T-helper 17 cell (primary cell): ENCODE measurements at regions not wholly inside any gene's neighbourhood (a gene's known extent, or its start where the extent isn't known, plus 50 kb on each side); places are given as distances from the start of the nearest gene placed in this dataset.
"Not testable (repeated sequence)": the region's sequence is repeated elsewhere in the genome, so short reads cannot be mapped to it uniquely, and the experiment has no call there.

Experiments used
- ATAC-seq: fragments of 150-1000 bp; cut with Tn5 transposase; 2 replicates; pipeline ENCODE4 v1.10.0; 2021; ENCODE audit warnings: mild to moderate bottlenecking, moderate library complexity
- DNase-seq, 3 donors: peaks; one replicate each; pipeline versions ENCODE4 v3.0.0 to v3.0.0-alpha.2; 2020 to 2021
- H3K9me3 ChIP-seq: one replicate; pipeline ENCODE4 v1.7.0; 2013; ENCODE audit warnings: low read length, mild to moderate bottlenecking; ENCODE audit not compliant: control insufficient read depth, poor library complexity, severe bottlenecking
- H3K27ac Mint-ChIP-seq: one replicate; pipeline ENCODE4 v1.8.0; 2022; ENCODE audit warnings: mild to moderate bottlenecking, moderate library complexity, mixed read lengths
- H3K27me3 Mint-ChIP-seq: one replicate; pipeline ENCODE4 v1.8.0; 2022; ENCODE audit warnings: mixed read lengths
- H3K36me3 Mint-ChIP-seq: one replicate; pipeline ENCODE4 v1.8.0; 2022; ENCODE audit warnings: low read depth, mixed read lengths
- H3K4me1 Mint-ChIP-seq: one replicate; pipeline ENCODE4 v1.8.0; 2022; ENCODE audit warnings: mild to moderate bottlenecking, mixed read lengths
- H3K4me3 Mint-ChIP-seq: one replicate; pipeline ENCODE4 v1.8.0; 2022; ENCODE audit warnings: mild to moderate bottlenecking, moderate library complexity, mixed read lengths

DNA sequence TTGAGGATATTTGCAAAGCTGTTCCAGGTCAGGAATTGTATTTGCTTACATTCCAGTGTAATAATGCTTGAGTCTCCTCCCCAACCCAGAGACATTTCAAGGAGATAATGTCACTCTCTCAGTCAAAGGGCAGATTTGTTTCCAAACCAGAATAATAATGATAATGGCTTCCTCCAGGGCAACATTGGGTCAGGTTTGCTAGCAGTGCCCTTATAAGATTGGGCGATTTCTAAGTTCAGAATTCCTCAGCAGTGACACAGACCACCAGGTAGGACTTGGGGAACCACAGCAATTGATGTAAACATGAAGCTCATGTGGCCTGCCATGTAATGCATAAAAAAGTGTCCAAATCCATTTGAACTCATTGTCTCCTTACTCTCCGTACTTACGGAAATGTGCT is 125.2 kb downstream of the BMP15 start:
- no peak overlapping the region for H3K4me3 Mint-ChIP-seq
- no peak overlapping the region for H3K27ac Mint-ChIP-seq
- no peaks in the 10 kb centered on the region for H3K9me3 ChIP-seq
- DNase-seq (no peak), ATAC-seq (no peak)
- H3K36me3 Mint-ChIP-seq = no peaks in the 10 kb centered on the region
- H3K4me1 Mint-ChIP-seq = no peaks in the 10 kb centered on the region
- H3K27me3 Mint-ChIP-seq = peaks cover 14% of the 10 kb centered on the region

- ATAC-seq (no peak), DNase-seq (no peak)
- H3K27me3 Mint-ChIP-seq = peaks cover 16% of the 10 kb centered on the region
- H3K36me3 Mint-ChIP-seq = no peaks in the 10 kb centered on the region
- H3K4me3 Mint-ChIP-seq = no peak overlapping the region
- H3K4me1 Mint-ChIP-seq = no peaks in the 10 kb centered on the region
- no peak overlapping the region for H3K27ac Mint-ChIP-seq
- no peaks in the 10 kb centered on the region for H3K9me3 ChIP-seq
Observed at GRCh38 chrX:51047950-51048349, 137.4 kb downstream of the BMP15 start.

GRCh38 chrX:51053741-51054140 is 143.2 kb downstream of the BMP15 start:
- no peak overlapping the region for H3K27ac Mint-ChIP-seq
- no peaks in the 10 kb centered on the region for H3K27me3 Mint-ChIP-seq
- H3K4me3 Mint-ChIP-seq = no peak overlapping the region
- H3K9me3 ChIP-seq = no peaks in the 10 kb centered on the region
- no peak for DNase-seq
- no peaks in the 10 kb centered on the region for H3K4me1 Mint-ChIP-seq
- no peaks in the 10 kb centered on the region for H3K36me3 Mint-ChIP-seq
- ATAC-seq = no peak

DNA sequence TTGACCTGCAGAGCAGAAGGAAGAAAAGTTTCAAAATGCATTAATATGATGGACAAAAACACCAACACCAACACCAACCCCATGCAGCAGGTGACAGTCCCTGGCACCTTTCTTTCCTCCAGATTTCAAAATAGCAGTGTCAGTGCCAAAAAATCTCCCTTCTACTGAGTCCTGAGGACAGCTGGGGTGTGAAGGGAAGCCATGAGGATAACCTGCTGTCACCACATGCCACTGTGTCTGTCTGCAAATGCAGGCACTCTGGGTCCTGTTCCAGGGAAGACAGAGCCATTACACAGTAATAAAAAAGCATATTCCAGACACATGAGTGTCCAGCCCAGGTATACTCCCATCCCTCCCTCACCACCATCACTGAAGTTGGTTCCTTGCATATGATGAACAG is 187.5 kb downstream of the BMP15 start:
- Mint-ChIP-seq H3K36me3 (peaks cover 2% of the 10 kb centered on the region), H3K4me3 (no peak overlapping the region), H3K4me1 (no peaks in the 10 kb centered on the region), H3K27me3 (peaks cover 12% of the 10 kb centered on the region), H3K27ac (no peak overlapping the region)
- no peak for ATAC-seq
- H3K9me3 ChIP-seq = no peaks in the 10 kb centered on the region
- DNase-seq = no peak

DNA sequence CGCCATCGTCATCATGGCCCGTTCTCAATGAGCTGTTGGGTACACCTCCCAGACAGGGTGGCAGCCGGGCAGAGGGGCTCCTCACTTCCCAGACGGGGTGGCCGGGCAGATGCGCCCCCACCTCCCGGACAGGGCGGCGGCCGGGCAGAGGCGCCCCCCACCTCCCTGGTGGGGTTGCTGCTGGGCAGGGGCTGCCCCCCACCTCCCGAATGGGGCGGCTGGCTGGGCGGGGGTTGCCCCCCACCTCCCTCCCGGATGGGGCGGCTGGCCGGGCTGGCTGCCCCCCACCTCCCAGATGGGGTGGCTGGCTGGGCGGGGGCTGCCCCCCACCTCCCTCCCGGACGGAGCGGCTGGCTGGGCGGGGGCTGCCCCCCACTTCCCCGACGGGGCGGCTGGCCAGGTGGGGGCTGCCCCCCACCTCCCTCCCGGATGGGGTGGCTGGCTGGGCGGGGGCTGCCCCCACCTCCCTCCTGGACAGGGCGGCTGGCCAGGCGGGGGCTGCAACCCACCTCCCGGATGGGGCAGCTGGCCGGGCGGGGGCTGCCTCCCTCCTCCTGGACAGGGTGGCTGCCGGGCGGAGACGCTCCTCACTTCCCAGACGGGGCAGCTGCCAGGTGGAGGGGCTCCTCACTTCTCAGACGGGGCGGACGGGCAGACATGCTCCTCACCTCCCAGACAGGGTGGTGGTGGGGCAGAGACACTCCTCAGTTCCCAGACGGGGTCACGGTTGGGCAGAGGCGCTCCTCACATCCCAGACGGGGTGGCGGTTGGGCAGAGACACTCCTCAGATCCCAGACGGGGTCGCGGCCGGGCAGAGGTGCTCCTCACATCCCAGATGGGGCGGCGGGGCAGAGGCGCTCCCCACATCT is 208.8 kb downstream of the BMP15 start:
- not testable (repeated sequence) for ATAC-seq, H3K9me3 ChIP-seq, DNase-seq, H3K4me1 Mint-ChIP-seq, H3K27ac Mint-ChIP-seq, H3K4me3 Mint-ChIP-seq, H3K27me3 Mint-ChIP-seq, H3K36me3 Mint-ChIP-seq

GRCh38 chrX:51125743-51126142 is 206.9 kb upstream of the NUDT10 start:
- not testable (repeated sequence) for H3K27ac Mint-ChIP-seq, H3K4me1 Mint-ChIP-seq, H3K9me3 ChIP-seq, H3K4me3 Mint-ChIP-seq, H3K27me3 Mint-ChIP-seq, H3K36me3 Mint-ChIP-seq, ATAC-seq, DNase-seq

GRCh38 chrX:51144828-51145442 is 187.7 kb upstream of the NUDT10 start:
- H3K36me3 Mint-ChIP-seq = no peaks in the 10 kb centered on the region
- no peak overlapping the region for H3K4me3 Mint-ChIP-seq
- peaks cover 4% of the 10 kb centered on the region for H3K27me3 Mint-ChIP-seq
- H3K4me1 Mint-ChIP-seq = no peaks in the 10 kb centered on the region
- no peak overlapping the region for H3K27ac Mint-ChIP-seq
- H3K9me3 ChIP-seq = no peaks in the 10 kb centered on the region
- DNase-seq (no peak), ATAC-seq (peak; percentile 36)

- H3K4me3 Mint-ChIP-seq = no peak overlapping the region
- ATAC-seq (no peak), DNase-seq (no peak)
- H3K27ac Mint-ChIP-seq = no peak overlapping the region
- no peaks in the 10 kb centered on the region for H3K36me3 Mint-ChIP-seq
- H3K4me1 Mint-ChIP-seq = no peaks in the 10 kb centered on the region
- H3K9me3 ChIP-seq = no peaks in the 10 kb centered on the region
- H3K27me3 Mint-ChIP-seq = peaks cover 4% of the 10 kb centered on the region
Observed at GRCh38 chrX:51148848-51149247, 183.8 kb upstream of the NUDT10 start.

GRCh38 chrX:51151734-51152133 is 180.9 kb upstream of the NUDT10 start:
- Mint-ChIP-seq H3K4me1 (no peaks in the 10 kb centered on the region), H3K4me3 (no peak overlapping the region), H3K27ac (no peak overlapping the region), H3K36me3 (no peaks in the 10 kb centered on the region), H3K27me3 (peaks cover 4% of the 10 kb centered on the region)
- H3K9me3 ChIP-seq = no peaks in the 10 kb centered on the region
- DNase-seq (no peak), ATAC-seq (no peak)

- ATAC-seq (no peak), DNase-seq (no peak)
- H3K4me1 Mint-ChIP-seq = no peaks in the 10 kb centered on the region
- no peaks in the 10 kb centered on the region for H3K27me3 Mint-ChIP-seq
- no peaks in the 10 kb centered on the region for H3K36me3 Mint-ChIP-seq
- H3K9me3 ChIP-seq = no peaks in the 10 kb centered on the region
- H3K27ac Mint-ChIP-seq = no peak overlapping the region
- no peak overlapping the region for H3K4me3 Mint-ChIP-seq
Observed at GRCh38 chrX:51155157-51155556, 177.5 kb upstream of the NUDT10 start.

GRCh38 chrX:51155566-51155965 is 177.1 kb upstream of the NUDT10 start:
- DNase-seq = no peak
- Mint-ChIP-seq H3K27ac (no peak overlapping the region), H3K4me3 (no peak overlapping the region), H3K36me3 (no peaks in the 10 kb centered on the region), H3K27me3 (no peaks in the 10 kb centered on the region), H3K4me1 (no peaks in the 10 kb centered on the region)
- H3K9me3 ChIP-seq = no peaks in the 10 kb centered on the region
- no peak for ATAC-seq

DNA sequence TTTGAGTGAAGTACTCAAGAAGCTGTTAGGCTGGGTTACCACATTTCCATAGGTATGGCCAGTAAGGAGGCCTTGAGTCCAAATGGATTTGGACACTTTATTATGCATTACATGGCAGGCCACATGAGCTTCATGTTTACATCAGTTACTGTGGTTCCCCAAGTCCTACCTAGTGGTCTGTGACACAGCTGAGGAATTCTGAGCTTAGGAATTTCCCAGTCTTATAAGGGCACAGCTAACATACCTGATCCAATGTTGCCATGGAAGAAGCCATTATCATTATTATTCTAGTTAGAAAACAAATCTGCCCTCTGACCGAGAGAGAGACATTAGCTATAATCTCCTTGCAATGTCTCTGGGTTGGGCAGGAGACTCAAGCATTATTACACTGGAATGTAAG is 174.4 kb upstream of the NUDT10 start:
- no peaks in the 10 kb centered on the region for H3K4me1 Mint-ChIP-seq
- H3K27ac Mint-ChIP-seq = no peak overlapping the region

DNA sequence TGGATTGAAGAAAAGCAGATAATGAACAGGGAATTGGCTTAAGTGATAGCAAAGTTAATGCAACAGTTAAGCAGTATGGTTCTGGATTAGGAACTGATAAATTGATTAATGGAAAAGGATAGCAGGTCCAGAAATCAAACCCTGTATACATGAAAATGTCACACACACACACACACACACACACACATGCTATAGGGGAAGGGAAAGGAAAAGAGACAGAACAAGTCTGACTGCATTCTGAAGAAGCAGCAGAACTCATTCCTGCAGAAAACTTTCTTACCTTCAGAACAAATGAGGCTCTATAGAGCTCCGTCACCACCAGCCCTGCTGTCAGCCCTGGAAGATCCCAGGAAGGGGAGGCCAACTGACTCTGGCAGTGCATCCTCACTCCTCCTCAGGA is 173.2 kb upstream of the NUDT10 start:
- DNase-seq, H3K9me3 ChIP-seq, H3K4me1 Mint-ChIP-seq, H3K4me3 Mint-ChIP-seq, H3K36me3 Mint-ChIP-seq, H3K27me3 Mint-ChIP-seq, H3K27ac Mint-ChIP-seq, ATAC-seq: not testable (repeated sequence)

More for the DNA sequence above, 174.4 kb upstream of the NUDT10 start:
- Mint-ChIP-seq H3K4me3 (no peak overlapping the region), H3K27me3 (no peaks in the 10 kb centered on the region), H3K36me3 (no peaks in the 10 kb centered on the region)
- ATAC-seq (no peak), DNase-seq (no peak)
- H3K9me3 ChIP-seq = no peaks in the 10 kb centered on the region

GRCh38 chrX:51163730-51164129 is 168.9 kb upstream of the NUDT10 start:
- Mint-ChIP-seq H3K36me3 (no peaks in the 10 kb centered on the region), H3K27me3 (no peaks in the 10 kb centered on the region), H3K4me1 (no peaks in the 10 kb centered on the region), H3K27ac (no peak overlapping the region), H3K4me3 (no peak overlapping the region)
- no peak for ATAC-seq
- no peaks in the 10 kb centered on the region for H3K9me3 ChIP-seq
- no peak for DNase-seq
